Hepatocyte (in vitro differentiated cells): ENCODE measurements at regions not wholly inside any gene's neighbourhood (a gene's known extent, or its start where the extent isn't known, plus 50 kb on each side); places are given as distances from the start of the nearest gene placed in this dataset.

ENCODE experiments used
- DNase-seq: peaks from one replicate; pipeline ENCODE4 v3.0.0-alpha.2; 2016; ENCODE audit warnings: low spot score
- H2AFZ ChIP-seq: fragments of 200-600 bp; sonication (generic); 2 replicates; pipeline ENCODE4 v1.6.0; 2016; ENCODE audit warnings: antibody characterized with exemption, mild to moderate bottlenecking
- H3K27ac ChIP-seq: fragments of 200-600 bp; sonication (generic); 2 replicates; pipeline ENCODE4 v1.5.1; 2016; ENCODE audit warnings: mild to moderate bottlenecking
- H3K27me3 ChIP-seq: fragments of 200-600 bp; sonication (generic); 2 replicates; pipeline ENCODE4 v1.6.1; 2016
- H3K36me3 ChIP-seq: fragments of 200-600 bp; sonication (generic); replicated peaks from 2 replicates; pipeline ENCODE4 v1.5.1; 2016; ENCODE audit warnings: low read depth; ENCODE audit not compliant: insufficient read depth
- H3K4me1 ChIP-seq: fragments of 200-600 bp; sonication (generic); 2 replicates; pipeline ENCODE4 v1.5.1; 2016; ENCODE audit warnings: mild to moderate bottlenecking, moderate library complexity; ENCODE audit not compliant: insufficient read depth
- H3K4me2 ChIP-seq: fragments of 200-600 bp; sonication (generic); 2 replicates; pipeline ENCODE4 v1.6.0; 2016
- H3K4me3 ChIP-seq: fragments of 200-600 bp; sonication (generic); 2 replicates; pipeline ENCODE4 v1.5.1; 2016; ENCODE audit warnings: mild to moderate bottlenecking
- H3K79me2 ChIP-seq: fragments of 200-600 bp; sonication (generic); 2 replicates; pipeline ENCODE4 v1.6.0; 2017; ENCODE audit warnings: mild to moderate bottlenecking
- H3K9me2 ChIP-seq: fragments of 200-600 bp; sonication (generic); replicated peaks from 2 replicates; pipeline ENCODE4 v1.6.0; 2017; ENCODE audit warnings: mild to moderate bottlenecking; ENCODE audit not compliant: insufficient read depth
- H3K9me3 ChIP-seq: fragments of 200-600 bp; sonication (generic); 2 replicates; pipeline ENCODE4 v1.5.1; 2016; ENCODE audit warnings: low read depth, mild to moderate bottlenecking
- H4K20me1 ChIP-seq: fragments of 200-600 bp; sonication (generic); 2 replicates; pipeline ENCODE4 v1.6.0; 2016; ENCODE audit warnings: mild to moderate bottlenecking; ENCODE audit not compliant: insufficient read depth, poor library complexity, severe bottlenecking
- EZH2 ChIP-seq: fragments of 200-600 bp; sonication (generic); IDR thresholded peaks from 2 replicates; pipeline ENCODE4 v1.6.1; 2016; ENCODE audit warnings: antibody characterized with exemption, mild to moderate bottlenecking, borderline replicate concordance
- EZH2phosphoT487 ChIP-seq: fragments of 200-600 bp; sonication (generic); IDR thresholded peaks from one replicate; pipeline ENCODE4 v1.6.1; 2018; ENCODE audit warnings: antibody characterized with exemption, mild to moderate bottlenecking, low read depth, moderate library complexity; ENCODE audit not compliant: unreplicated experiment, severe bottlenecking
- WGBS: methylation state at CpG from one replicate; pipeline ENCODE4 v1.1.6; 2016; ENCODE audit warnings: low lambda C conversion rate; ENCODE audit errors: missing lambda C conversion rate; 5-methylcytosine and 5-hydroxymethylcytosine counted together
- TF ChIP-seq, protein P1 (sequence below): fragments of 200-600 bp; sonication (generic); IDR thresholded peaks from 2 replicates; pipeline ENCODE4 v1.5.1; 2016; ENCODE audit warnings: antibody characterized with exemption, mild to moderate bottlenecking; ENCODE audit not compliant: poor library complexity

DNA sequence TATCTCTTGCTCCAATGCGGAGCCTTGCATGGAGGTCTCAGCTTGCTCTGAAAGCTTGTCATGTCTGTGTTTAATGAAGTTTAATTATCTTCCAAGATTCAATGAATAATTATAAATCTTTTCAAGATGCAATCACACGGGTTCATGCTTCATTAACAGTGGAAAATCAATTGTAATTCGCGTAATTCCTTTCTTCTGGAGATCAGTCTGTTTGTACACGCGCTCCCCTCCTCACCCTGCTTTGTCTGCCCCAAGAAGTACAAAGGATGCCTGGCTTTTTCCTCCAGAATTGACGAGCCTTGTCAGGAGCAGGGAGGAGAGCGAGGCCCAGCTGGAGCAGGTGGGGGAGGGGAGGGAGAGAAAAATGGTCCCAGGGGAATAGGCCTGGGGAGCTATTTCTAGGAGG, 65.0 kb upstream of the DISP3 start:
- Histone ChIP-seq H2AFZ (no peak overlapping the region), H3K27me3 (peaks cover 7% of the 10 kb centered on the region), H3K9me3 (no peaks in the 10 kb centered on the region), H3K4me1 (no peaks in the 10 kb centered on the region), H4K20me1 (no peaks in the 10 kb centered on the region), H3K4me3 (no peak overlapping the region), H3K36me3 (no peaks in the 10 kb centered on the region), H3K4me2 (no peak overlapping the region), H3K27ac (no peak overlapping the region), H3K9me2 (no peaks in the 10 kb centered on the region), H3K79me2 (no peaks in the 10 kb centered on the region)
- no peak for DNase-seq
- TF ChIP-seq, protein P1, sequence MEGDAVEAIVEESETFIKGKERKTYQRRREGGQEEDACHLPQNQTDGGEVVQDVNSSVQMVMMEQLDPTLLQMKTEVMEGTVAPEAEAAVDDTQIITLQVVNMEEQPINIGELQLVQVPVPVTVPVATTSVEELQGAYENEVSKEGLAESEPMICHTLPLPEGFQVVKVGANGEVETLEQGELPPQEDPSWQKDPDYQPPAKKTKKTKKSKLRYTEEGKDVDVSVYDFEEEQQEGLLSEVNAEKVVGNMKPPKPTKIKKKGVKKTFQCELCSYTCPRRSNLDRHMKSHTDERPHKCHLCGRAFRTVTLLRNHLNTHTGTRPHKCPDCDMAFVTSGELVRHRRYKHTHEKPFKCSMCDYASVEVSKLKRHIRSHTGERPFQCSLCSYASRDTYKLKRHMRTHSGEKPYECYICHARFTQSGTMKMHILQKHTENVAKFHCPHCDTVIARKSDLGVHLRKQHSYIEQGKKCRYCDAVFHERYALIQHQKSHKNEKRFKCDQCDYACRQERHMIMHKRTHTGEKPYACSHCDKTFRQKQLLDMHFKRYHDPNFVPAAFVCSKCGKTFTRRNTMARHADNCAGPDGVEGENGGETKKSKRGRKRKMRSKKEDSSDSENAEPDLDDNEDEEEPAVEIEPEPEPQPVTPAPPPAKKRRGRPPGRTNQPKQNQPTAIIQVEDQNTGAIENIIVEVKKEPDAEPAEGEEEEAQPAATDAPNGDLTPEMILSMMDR, result no peak
- WGBS, result 47% methylated on average over 8 of the region's 8 CpGs

DNA sequence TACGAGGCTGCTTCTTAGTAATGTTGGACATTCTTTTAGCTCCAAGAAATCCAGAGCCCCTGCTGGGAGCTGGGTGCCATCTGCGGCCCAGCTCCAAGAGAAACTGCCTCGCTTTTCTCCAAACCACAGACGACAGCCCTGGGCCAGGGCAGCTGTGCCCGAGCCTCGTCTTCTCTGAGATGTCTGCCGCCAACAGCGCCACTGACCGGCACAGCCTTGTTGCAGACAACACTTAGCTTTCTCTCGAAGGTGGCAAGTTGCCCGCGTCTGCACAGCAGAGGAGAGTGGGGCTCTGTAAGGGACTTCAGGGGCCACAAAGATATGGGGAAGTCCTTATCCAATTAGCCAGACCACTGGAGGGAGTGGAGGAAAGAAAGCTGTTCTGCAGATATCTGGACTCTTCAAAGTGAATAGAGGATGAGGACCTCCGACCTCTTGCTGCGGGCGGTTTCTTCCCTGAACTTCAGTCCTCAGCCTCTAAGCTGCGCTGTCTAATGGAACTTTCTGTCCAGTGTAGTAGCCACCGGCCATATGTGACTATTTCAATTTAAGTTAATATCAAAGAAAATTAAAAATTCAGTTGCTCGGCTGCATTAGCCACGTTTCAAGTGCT, 63.9 kb upstream of the DISP3 start:
- no peaks in the 10 kb centered on the region for H4K20me1 ChIP-seq
- H3K4me3 ChIP-seq, result no peak overlapping the region
- 88% methylated on average over 19 of the region's 19 CpGs for WGBS
- H3K27me3 ChIP-seq, result peaks cover 7% of the 10 kb centered on the region
- no peak overlapping the region for H2AFZ ChIP-seq
- no peak overlapping the region for H3K4me2 ChIP-seq
- H3K36me3 ChIP-seq, result no peaks in the 10 kb centered on the region
- no peaks in the 10 kb centered on the region for H3K9me3 ChIP-seq
- no peak overlapping the region for H3K27ac ChIP-seq
- H3K9me2 ChIP-seq, result no peaks in the 10 kb centered on the region
- no peak for DNase-seq
- H3K4me1 ChIP-seq, result no peaks in the 10 kb centered on the region
- no peaks in the 10 kb centered on the region for H3K79me2 ChIP-seq
- TF ChIP-seq EZH2phosphoT487, result no peak
- TF ChIP-seq, protein P1, result no peak
- no peak for TF ChIP-seq EZH2

DNA sequence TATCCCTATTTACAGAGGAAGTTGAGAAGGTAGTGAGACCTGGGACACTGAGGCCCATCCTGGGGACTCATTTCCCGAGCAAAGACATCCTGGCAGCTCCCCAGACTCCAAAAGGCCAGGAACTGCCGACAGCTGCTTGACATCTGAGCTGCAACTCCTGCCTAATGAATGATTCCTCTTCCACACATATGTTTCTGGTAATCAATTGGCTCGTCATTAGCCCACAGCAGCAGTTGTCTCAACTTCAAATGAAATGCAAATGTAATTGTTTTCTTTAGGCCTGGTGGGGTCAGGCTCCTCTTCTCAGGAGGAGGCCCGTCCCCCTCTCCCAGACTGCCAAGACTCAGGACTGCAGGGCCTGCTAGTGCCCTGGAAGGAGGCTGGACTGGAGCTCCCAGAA, 61.8 kb upstream of the DISP3 start:
- TF ChIP-seq, protein P1, result no peak
- no peak for TF ChIP-seq EZH2
- no peak for TF ChIP-seq EZH2phosphoT487
- Histone ChIP-seq H3K27me3 (peaks cover 7% of the 10 kb centered on the region), H3K4me2 (no peak overlapping the region), H4K20me1 (no peaks in the 10 kb centered on the region), H3K9me3 (no peaks in the 10 kb centered on the region), H3K4me3 (no peak overlapping the region), H3K27ac (no peak overlapping the region), H3K79me2 (no peaks in the 10 kb centered on the region), H3K9me2 (no peaks in the 10 kb centered on the region), H3K36me3 (no peaks in the 10 kb centered on the region), H3K4me1 (no peaks in the 10 kb centered on the region), H2AFZ (no peak overlapping the region)
- no peak for DNase-seq
- WGBS, result 28% methylated on average over 4 of the region's 4 CpGs

DNA sequence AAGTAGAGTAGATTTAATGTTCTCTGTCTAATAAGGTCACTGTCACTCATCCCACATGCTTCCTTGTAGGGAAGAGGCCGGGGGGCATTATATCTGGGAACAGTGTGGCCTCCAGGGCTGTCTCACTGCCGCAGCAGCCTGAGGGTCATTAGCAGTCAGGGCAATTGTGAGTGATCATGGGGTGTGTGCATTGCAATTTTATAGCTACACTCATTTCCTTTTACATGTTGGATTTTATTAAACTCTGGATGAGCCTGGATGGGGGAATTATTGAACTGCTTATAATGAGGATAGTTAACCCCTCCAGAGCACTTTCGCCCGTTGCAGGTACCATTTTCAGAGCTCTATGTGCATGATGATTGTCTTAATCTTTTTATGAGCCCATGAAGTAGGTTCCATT, 60.9 kb upstream of the DISP3 start:
- no peak for DNase-seq
- Histone ChIP-seq H3K4me2 (no peak overlapping the region), H3K9me3 (no peaks in the 10 kb centered on the region), H3K27me3 (peaks cover 7% of the 10 kb centered on the region), H3K36me3 (no peaks in the 10 kb centered on the region), H4K20me1 (no peaks in the 10 kb centered on the region), H3K79me2 (no peaks in the 10 kb centered on the region), H3K9me2 (no peaks in the 10 kb centered on the region), H2AFZ (no peak overlapping the region), H3K27ac (no peak overlapping the region), H3K4me3 (no peak overlapping the region), H3K4me1 (no peaks in the 10 kb centered on the region)
- TF ChIP-seq EZH2 (no peak), EZH2phosphoT487 (no peak)
- TF ChIP-seq, protein P1, result no peak
- 88% methylated on average over 4 of the region's 4 CpGs for whole genome bisulfite sequencing
